K562 (cell line): ENCODE measurements at regions not wholly inside any gene's neighbourhood (a gene's known extent, or its start where the extent isn't known, plus 50 kb on each side); places are given as distances from the start of the nearest gene placed in this dataset.

Experiments
- ATAC-seq: fragments of 200-7000 bp; cut with Tn5 transposase; 3 replicates; pipeline ENCODE4 v1.9.1; 2020; ENCODE audit warnings: moderate library complexity
- BruUV-seq: library from RNA; stranded (reverse); fragments of 400-500 nt; replicated peaks from 2 replicates; lab custom pipeline; 2021; lab: Mats Ljungman, UMichigan
- CTCF ChIA-PET: fragments of 300-600 bp; formaldehyde crosslinking; extraction: SDS; loops from one replicate; lab custom pipeline; 2021; ENCODE audit warnings: low intra/inter-chr PET ratio; lab: Yijun Ruan, JAX
- POLR2A ChIA-PET: fragments of 300-600, 350-650 bp; sonication (Branson Sonifier 250); formaldehyde crosslinking; extraction: SDS; loops from one replicate; lab custom pipeline; 2021; ENCODE audit warnings: antibody characterized with exemption, inconsistent platforms; lab: Yijun Ruan, JAX
- DNase-seq, 4 experiments: peaks; one replicate each; pipeline versions ENCODE4 v3.0.0 to v3.0.0-alpha.2; 2011 to 2018; ENCODE audit warnings: low spot score in 3 of 4, mixed read lengths in 3 of 4; ENCODE audit errors: extremely low read depth in 1 of 4
- FAIRE-seq: peaks from 2 replicates; lab custom pipeline; 2011; peaks lifted over from hg19 to GRCh38; lab: Jason Lieb, UNC
- H2AFZ ChIP-seq: 2 replicates; pipeline ENCODE4 v1.6.0; 2011; ENCODE audit warnings: low read depth, low read length, control low read depth, inconsistent platforms
- H3K27ac ChIP-seq: fragments of 200-600 bp; 3 replicates; pipeline ENCODE4 v1.8.0; 2011; ENCODE audit warnings: low read depth, mild to moderate bottlenecking, control low read depth, inconsistent platforms, low read length, moderate library complexity, mixed read lengths; ENCODE audit errors: extremely low read depth
- H3K27me3 ChIP-seq, 2 experiments: fragments of 300-600 bp in 1 of 2; 2 replicates in 1 of 2; 3 replicates in 1 of 2; pipeline versions ENCODE4 v1.6.0 to v1.8.0; 2011; ENCODE audit warnings: inconsistent platforms in 2 of 2, low read length in 2 of 2, mild to moderate bottlenecking in 1 of 2, mixed read lengths in 1 of 2, moderate library complexity in 1 of 2; ENCODE audit not compliant: control insufficient read depth in 2 of 2, insufficient read depth in 2 of 2
- H3K36me3 ChIP-seq: fragments of 300-600 bp; 3 replicates; pipeline ENCODE4 v1.8.0; 2011; ENCODE audit warnings: mild to moderate bottlenecking, low read length, inconsistent platforms; ENCODE audit not compliant: control insufficient read depth, insufficient read depth
- H3K4me1 ChIP-seq, 2 experiments: fragments of 200-600 bp in 1 of 2; replicated peaks in 1 of 2; 2 replicates in 1 of 2; 3 replicates in 1 of 2; pipeline versions ENCODE4 v1.5.1 to v1.8.0; 2011; ENCODE audit warnings: inconsistent platforms in 2 of 2, low read length in 2 of 2, mild to moderate bottlenecking in 1 of 2, mixed read lengths in 1 of 2, moderate library complexity in 1 of 2; ENCODE audit not compliant: control insufficient read depth in 2 of 2, insufficient read depth in 2 of 2
- H3K4me2 ChIP-seq: 2 replicates; pipeline ENCODE4 v1.6.1; 2011; ENCODE audit warnings: low read length, control low read depth, inconsistent platforms, mixed read lengths; ENCODE audit not compliant: insufficient read depth
- H3K4me3 ChIP-seq: fragments of 200-600 bp; sonication (generic), shearing (Covaris generic); 2 replicates; pipeline ENCODE4 v1.5.1; 2016; ENCODE audit warnings: control low read depth, inconsistent platforms
- H3K79me2 ChIP-seq: fragments of 200-600 bp; 3 replicates; pipeline ENCODE4 v1.8.0; 2011; ENCODE audit warnings: low read length, inconsistent platforms; ENCODE audit not compliant: control insufficient read depth, insufficient read depth
- H3K9ac ChIP-seq, 2 experiments: 2 replicates each; pipeline versions ENCODE4 v1.6.0 to v1.6.1; 2011; ENCODE audit warnings: low read depth in 2 of 2, low read length in 2 of 2, control low read depth in 1 of 2, inconsistent platforms in 1 of 2, mild to moderate bottlenecking in 1 of 2, mixed read lengths in 1 of 2; ENCODE audit not compliant: insufficient read depth in 1 of 2
- H3K9me1 ChIP-seq: one replicate; pipeline ENCODE4 v1.6.0; 2011; ENCODE audit warnings: inconsistent platforms, mild to moderate bottlenecking, low read length, moderate library complexity; ENCODE audit not compliant: control insufficient read depth, insufficient read depth
- H3K9me3 ChIP-seq: replicated peaks from 2 replicates; pipeline ENCODE4 v1.5.1; 2011; ENCODE audit warnings: low read depth, low read length, inconsistent platforms; ENCODE audit not compliant: control insufficient read depth, insufficient read depth
- H4K20me1 ChIP-seq: replicated peaks from 2 replicates; pipeline ENCODE4 v1.6.1; 2011; ENCODE audit warnings: low read length, inconsistent platforms, mixed read lengths; ENCODE audit not compliant: control insufficient read depth, insufficient read depth
- BRD4 ChIP-seq: fragments of 200-600 bp; sonication (generic); IDR thresholded peaks from 2 replicates; pipeline ENCODE4 v1.6.1; 2017; ENCODE audit warnings: inconsistent platforms
- CSDE1 ChIP-seq, 2 experiments: fragments of 450-650 bp; IDR thresholded peaks; 2 replicates each; pipeline ENCODE4 v1.6.1; 2016; ENCODE audit warnings: mild to moderate bottlenecking in 1 of 2
- KDM4B ChIP-seq, 2 experiments: fragments of 450-650 bp in 1 of 2; sonication (generic) in 1 of 2; IDR thresholded peaks; 2 replicates each; pipeline ENCODE4 v1.6.1; 2016 to 2017; ENCODE audit warnings: borderline replicate concordance in 2 of 2, antibody characterized with exemption in 1 of 2, low read depth in 1 of 2, mild to moderate bottlenecking in 1 of 2
- LEF1 ChIP-seq: fragments of 450-650 bp; IDR thresholded peaks from 2 replicates; pipeline ENCODE4 v1.6.1; 2016; ENCODE audit warnings: mild to moderate bottlenecking
- OTX1 ChIP-seq: fragments of 450-650 bp; formaldehyde crosslinking; IDR thresholded peaks from 2 replicates; pipeline ENCODE4 v1.4.0; 2022; ENCODE audit warnings: mild to moderate bottlenecking
- PHTF2 ChIP-seq: fragments of 250-450 bp; sonication (Bioruptor Pico); IDR thresholded peaks from 2 replicates; pipeline ENCODE4 v1.5.0; 2021; ENCODE audit warnings: mild to moderate bottlenecking
- POLR2G ChIP-seq: fragments of 200-400 bp; formaldehyde crosslinking; IDR thresholded peaks from 2 replicates; pipeline ENCODE4 v1.6.1; 2017; ENCODE audit warnings: low read depth, mild to moderate bottlenecking, antibody characterized with exemption, low read length, moderate library complexity
- PTRF ChIP-seq: fragments of 450-650 bp; IDR thresholded peaks from 2 replicates; pipeline ENCODE4 v1.6.1; 2016; ENCODE audit warnings: mild to moderate bottlenecking, missing genetic modification characterization, missing compliant biosample characterization
- SMARCA5 ChIP-seq: fragments of 450-650 bp; IDR thresholded peaks from 2 replicates; pipeline ENCODE4 v1.6.1; 2016
- TCFL5 ChIP-seq: fragments of 250-450 bp; sonication (Bioruptor Pico); conservative IDR thresholded peaks from 2 replicates; pipeline ENCODE4 v1.6.1; 2021; ENCODE audit warnings: mild to moderate bottlenecking, moderate library complexity, matching md5 sums
- ZKSCAN1 ChIP-seq: fragments of 150-350 bp; IDR thresholded peaks from 2 replicates; pipeline ENCODE4 v1.6.1; 2016; ENCODE audit warnings: low read depth, low read length
- WGBS: fragments of 100-300 bp; shearing (Covaris generic); methylation state at CpG from one replicate; pipeline ENCODE4 v1.1.6; 2016; ENCODE audit warnings: low coverage, mixed read lengths; ENCODE audit not compliant: insufficient coverage; ENCODE audit errors: missing lambda C conversion rate; 5-methylcytosine and 5-hydroxymethylcytosine counted together
- in situ Hi-C: fragments of 300-500 bp; cut with MboI; formaldehyde crosslinking; loops from 4 replicates; pipeline ENCODE4 v1.15.0; 2018; ENCODE audit warnings: inconsistent platforms, mixed read lengths
- intact Hi-C: fragments of 100-400 bp; cut with micrococcal nuclease; formaldehyde crosslinking; loops from 2 replicates; pipeline ENCODE4 v1.14.2; 2022
- TF ChIP-seq, protein P1 (sequence below): IDR thresholded peaks from 2 replicates; pipeline ENCODE4 v1.6.1; 2011; ENCODE audit not compliant: insufficient read length; ENCODE audit errors: extremely low read depth
- TF ChIP-seq, protein P2 (sequence below), 2 experiments: fragments of 450-650 bp; IDR thresholded peaks; 2 replicates each; pipeline ENCODE4 v1.6.1; 2018; ENCODE audit warnings: mild to moderate bottlenecking in 2 of 2, low read depth in 1 of 2; ENCODE audit not compliant: partially characterized antibody in 2 of 2

DNA sequence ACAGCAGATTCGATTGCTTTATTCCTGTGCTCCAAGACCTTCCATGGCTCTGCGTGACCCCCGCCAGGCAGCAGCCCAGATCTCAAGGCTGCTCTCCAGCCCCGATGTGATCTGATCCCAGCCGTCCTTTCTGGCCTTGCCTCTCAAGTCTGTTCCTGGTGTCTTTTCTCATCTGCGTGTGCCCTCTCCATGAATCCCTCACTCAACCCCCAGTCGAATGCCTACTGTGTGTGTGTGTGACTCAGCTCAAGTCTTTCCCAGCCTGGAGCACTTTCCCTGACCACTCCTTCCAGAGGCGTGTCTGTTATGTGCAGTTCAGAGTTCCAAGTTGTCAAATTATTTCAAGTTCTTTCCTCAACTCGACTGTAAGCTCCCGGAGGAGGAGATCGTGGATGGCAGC is 64.0 kb downstream of the MRM1 start:
- CTCF ChIA-PET, result interaction anchor here (0.7 kb wide), 1 partner anchor 1910 kb away, joined by 3 read pairs; no protein-coding TSS in a partner anchor
- peaks cover 25 to 50% of the 10 kb centered on the region in 2 experiments; a peak in 4 of 5 replicates for H3K27me3 ChIP-seq
- 14% methylated on average over 11 of the region's 11 CpGs for WGBS
- no peak overlapping the region for H3K4me3 ChIP-seq
- intact Hi-C loops, result no loop called here
- no peak overlapping the region for H3K4me2 ChIP-seq
- ATAC-seq, result no peak
- H4K20me1 ChIP-seq, result peaks cover 18% of the 10 kb centered on the region
- no peak for DNase-seq
- TF ChIP-seq CSDE1 (IDR thresholded peaks at IDR 0.05), result no peak
- TF ChIP-seq ZKSCAN1, result peak; percentile 57; the same call in 1 of the 2 replicates
- no peaks in the 10 kb centered on the region for H3K36me3 ChIP-seq
- H2AFZ ChIP-seq, result no peak overlapping the region
- peak overlapping the region in 1 of 2 experiments; percentile 61; a peak in 1 of 4 replicates for H3K9ac ChIP-seq
- no TSS peak for BruUV-seq
- H3K27ac ChIP-seq, result no peak overlapping the region
- POLR2A ChIA-PET, result interaction anchor here (3.3 kb wide), 1 partner anchor 10 kb away, joined by 9 read pairs; no protein-coding TSS in a partner anchor
- H3K9me1 ChIP-seq, result peaks cover 3% of the 10 kb centered on the region
- in situ Hi-C loops, result no loop called here
- no peak for FAIRE-seq
- H3K4me1 ChIP-seq, result peaks cover 3 to 5% of the 10 kb centered on the region in 2 experiments; a peak in 1 of 5 replicates
- H3K9me3 ChIP-seq, result no peaks in the 10 kb centered on the region
- H3K79me2 ChIP-seq, result no peaks in the 10 kb centered on the region

DNA sequence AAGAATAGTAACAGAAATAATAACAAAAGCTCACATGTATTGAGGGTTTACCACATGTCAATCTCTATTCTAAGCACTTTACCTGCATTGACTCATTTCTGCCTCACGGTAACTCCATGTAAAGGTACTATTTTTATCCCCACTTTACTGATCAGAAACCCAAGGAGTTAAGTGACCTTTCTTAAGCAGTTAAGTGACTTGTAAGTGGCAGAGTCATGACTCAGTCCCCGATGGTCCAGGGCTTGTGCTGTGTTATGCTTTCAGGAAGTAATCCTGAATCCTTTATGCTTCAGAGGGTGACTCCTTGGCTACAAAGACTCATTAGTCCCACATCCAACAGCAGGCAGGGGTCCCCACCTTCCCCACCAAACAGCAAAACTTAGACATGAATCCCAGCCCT is 66.5 kb downstream of the MRM1 start:
- Histone ChIP-seq H3K9ac (no peak overlapping the region), H3K27me3 (peaks cover 18 to 47% of the 10 kb centered on the region in 2 experiments; a peak in 4 of 5 replicates), H3K27ac (no peak overlapping the region), H3K4me2 (no peak overlapping the region), H3K4me1 (peaks cover 0 to 5% of the 10 kb centered on the region in 2 experiments; a peak in 1 of 5 replicates), H3K9me3 (no peaks in the 10 kb centered on the region), H3K9me1 (peaks cover 3% of the 10 kb centered on the region), H2AFZ (no peak overlapping the region), H3K36me3 (no peaks in the 10 kb centered on the region), H3K4me3 (no peak overlapping the region), H4K20me1 (peaks cover 13% of the 10 kb centered on the region), H3K79me2 (no peaks in the 10 kb centered on the region)
- no peak for TF ChIP-seq BRD4
- TF ChIP-seq SMARCA5, result no peak
- TF ChIP-seq, protein P1, sequence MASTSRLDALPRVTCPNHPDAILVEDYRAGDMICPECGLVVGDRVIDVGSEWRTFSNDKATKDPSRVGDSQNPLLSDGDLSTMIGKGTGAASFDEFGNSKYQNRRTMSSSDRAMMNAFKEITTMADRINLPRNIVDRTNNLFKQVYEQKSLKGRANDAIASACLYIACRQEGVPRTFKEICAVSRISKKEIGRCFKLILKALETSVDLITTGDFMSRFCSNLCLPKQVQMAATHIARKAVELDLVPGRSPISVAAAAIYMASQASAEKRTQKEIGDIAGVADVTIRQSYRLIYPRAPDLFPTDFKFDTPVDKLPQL, result no peak
- TF ChIP-seq PTRF (tag), result no peak
- TF ChIP-seq KDM4B (IDR thresholded peaks at IDR 0.05; ENCODE audit: borderline replicate concordance in 2 of 2, low read depth in 1 of 2), result no peak
- no peak for TF ChIP-seq TCFL5 (CRISPR knock-in tag)
- no peak for TF ChIP-seq PHTF2 (CRISPR knock-in tag)
- TF ChIP-seq, protein P2, sequence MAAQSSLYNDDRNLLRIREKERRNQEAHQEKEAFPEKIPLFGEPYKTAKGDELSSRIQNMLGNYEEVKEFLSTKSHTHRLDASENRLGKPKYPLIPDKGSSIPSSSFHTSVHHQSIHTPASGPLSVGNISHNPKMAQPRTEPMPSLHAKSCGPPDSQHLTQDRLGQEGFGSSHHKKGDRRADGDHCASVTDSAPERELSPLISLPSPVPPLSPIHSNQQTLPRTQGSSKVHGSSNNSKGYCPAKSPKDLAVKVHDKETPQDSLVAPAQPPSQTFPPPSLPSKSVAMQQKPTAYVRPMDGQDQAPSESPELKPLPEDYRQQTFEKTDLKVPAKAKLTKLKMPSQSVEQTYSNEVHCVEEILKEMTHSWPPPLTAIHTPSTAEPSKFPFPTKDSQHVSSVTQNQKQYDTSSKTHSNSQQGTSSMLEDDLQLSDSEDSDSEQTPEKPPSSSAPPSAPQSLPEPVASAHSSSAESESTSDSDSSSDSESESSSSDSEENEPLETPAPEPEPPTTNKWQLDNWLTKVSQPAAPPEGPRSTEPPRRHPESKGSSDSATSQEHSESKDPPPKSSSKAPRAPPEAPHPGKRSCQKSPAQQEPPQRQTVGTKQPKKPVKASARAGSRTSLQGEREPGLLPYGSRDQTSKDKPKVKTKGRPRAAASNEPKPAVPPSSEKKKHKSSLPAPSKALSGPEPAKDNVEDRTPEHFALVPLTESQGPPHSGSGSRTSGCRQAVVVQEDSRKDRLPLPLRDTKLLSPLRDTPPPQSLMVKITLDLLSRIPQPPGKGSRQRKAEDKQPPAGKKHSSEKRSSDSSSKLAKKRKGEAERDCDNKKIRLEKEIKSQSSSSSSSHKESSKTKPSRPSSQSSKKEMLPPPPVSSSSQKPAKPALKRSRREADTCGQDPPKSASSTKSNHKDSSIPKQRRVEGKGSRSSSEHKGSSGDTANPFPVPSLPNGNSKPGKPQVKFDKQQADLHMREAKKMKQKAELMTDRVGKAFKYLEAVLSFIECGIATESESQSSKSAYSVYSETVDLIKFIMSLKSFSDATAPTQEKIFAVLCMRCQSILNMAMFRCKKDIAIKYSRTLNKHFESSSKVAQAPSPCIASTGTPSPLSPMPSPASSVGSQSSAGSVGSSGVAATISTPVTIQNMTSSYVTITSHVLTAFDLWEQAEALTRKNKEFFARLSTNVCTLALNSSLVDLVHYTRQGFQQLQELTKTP (IDR thresholded peaks at IDR 0.05; ENCODE audit: low read depth in 1 of 2, partially characterized antibody in 2 of 2), result no peak
- TF ChIP-seq POLR2G, result no peak
- TF ChIP-seq LEF1, result no peak
- no peak for TF ChIP-seq OTX1 (CRISPR knock-in tag)
- ATAC-seq (no peak), DNase-seq (no peak), FAIRE-seq (no peak)
- CTCF ChIA-PET, result no interaction called here
- in situ Hi-C loops, result no loop called here
- WGBS, result 5% methylated on average over 2 of the region's 2 CpGs
- intact Hi-C loops, result no loop called here
- POLR2A ChIA-PET, result no interaction called here
- no TSS peak for BruUV-seq
